ENCODE measurements at regions not wholly inside any gene's neighbourhood (a gene's known extent, or its start where the extent isn't known, plus 50 kb on each side); places are given as distances from the start of the nearest gene placed in this dataset.

GRCh38 chr9:120324461-120324860 lies 255.5 kb downstream of the CDK5RAP2 start:
- TF ChIP-seq GATA2 (IDR thresholded peaks at IDR 0.05; ENCODE audit: low read depth, low read length) (no peak), GATA3 (IDR thresholded peaks at IDR 0.05; ENCODE audit: low read depth, low read length) (no peak)

Data from SH-SY5Y (cell line).